GM12872 (cell line): ENCODE measurements at regions not wholly inside any gene's neighbourhood (a gene's known extent, or its start where the extent isn't known, plus 50 kb on each side); places are given as distances from the start of the nearest gene placed in this dataset.

ENCODE experiments used
- CTCF ChIP-seq: IDR thresholded peaks from 3 replicates; pipeline ENCODE4 v1.5.1; 2011; ENCODE audit warnings: low read depth, mild to moderate bottlenecking, low read length, moderate library complexity; ENCODE audit not compliant: insufficient read depth

DNA sequence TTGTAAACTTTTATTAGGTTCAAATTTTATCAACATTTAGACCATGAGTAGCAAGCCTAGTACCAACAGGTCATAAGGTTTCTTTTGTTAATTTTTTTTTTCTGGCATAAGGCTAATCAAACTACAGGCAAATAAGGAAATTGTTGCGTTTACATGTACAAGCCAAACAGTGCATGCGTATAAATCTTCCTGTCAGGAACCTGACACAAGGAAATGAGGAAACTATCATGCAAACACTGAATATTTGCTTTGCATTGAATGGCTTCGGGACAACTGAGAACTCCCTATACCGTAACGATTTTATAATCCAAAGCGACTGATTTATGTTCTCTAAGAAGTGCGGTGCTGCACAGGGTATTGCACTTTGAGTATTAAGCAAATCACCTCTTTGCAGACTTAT, 133.0 kb upstream of the TRPC4 start:
- TF ChIP-seq CTCF = no peak

DNA sequence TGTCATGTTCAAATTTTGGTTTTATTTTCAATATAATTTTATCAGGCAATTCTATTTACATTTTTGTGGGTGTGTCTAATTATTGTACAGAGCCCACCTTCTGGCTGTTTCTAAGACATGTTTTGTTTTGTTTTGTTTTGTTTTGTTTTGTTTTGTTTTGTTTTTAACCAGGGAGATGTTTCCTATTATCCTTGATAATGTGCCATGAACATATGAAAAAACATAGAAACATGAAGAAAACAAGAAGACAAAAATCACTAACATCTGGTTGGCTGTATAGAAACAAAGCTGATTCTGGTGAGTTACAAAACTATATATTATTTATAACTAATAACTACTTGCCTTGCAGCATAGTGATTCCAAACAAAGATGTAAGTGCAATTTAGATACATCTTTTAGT, 128.1 kb upstream of the TRPC4 start:
- TF ChIP-seq CTCF = no peak

DNA sequence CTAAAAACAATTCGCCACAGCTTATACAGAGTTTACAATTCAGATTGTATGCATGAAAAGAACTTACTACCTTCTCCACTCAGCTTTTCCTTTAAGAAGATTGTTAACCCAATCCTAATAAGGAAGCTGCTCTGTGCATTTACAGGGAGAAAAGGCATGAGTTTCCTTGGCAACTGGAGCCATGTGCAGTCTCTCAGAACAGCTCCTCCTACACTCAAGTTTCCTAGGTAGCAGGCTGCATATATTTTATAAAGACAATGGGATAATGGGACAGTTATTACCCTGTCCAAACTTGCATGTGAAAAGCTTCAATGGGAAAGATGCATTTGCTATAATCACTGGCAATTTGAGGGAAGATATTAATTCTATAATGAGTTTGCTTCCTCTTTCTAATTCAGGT, 125.5 kb upstream of the TRPC4 start:
- TF ChIP-seq CTCF = no peak

DNA sequence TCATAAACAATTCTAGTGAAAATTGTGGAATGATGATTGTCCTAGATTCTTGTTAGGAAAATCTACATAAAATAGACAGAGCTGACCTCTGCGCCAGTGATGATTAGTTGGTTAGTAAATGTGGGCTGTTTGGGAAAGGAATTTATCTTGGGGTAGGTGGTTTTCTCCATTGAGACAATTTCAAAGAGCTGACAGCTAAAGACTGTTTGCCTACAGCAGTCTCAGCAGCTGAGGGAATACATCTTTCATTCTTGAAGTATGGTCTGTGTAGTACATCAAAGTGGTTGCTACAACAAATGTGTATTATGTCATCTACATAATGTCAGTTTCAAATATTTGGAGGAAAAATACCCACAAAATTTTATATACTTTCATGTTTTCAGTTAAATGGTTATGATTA, 117.2 kb upstream of the TRPC4 start:
- no peak for TF ChIP-seq CTCF

DNA sequence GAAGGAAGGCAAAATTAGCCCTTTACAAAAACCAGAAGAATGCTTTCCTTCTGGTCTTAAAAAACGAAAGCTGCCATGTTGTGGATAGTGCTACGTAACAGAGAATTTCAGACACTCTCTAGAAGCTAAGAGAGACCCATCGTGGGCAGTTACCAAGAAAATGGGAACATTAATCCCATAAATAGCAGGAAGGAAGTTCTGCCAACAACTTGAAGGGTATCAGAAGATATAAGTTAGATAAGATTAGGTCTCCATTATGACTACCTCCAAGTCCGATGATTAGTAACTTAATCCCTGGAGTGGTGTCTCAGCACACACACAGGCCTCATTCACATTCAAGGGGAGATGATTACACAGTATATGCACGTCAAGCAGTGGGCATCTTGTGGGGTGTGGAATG, 115.7 kb upstream of the TRPC4 start:
- TF ChIP-seq CTCF = no peak

DNA sequence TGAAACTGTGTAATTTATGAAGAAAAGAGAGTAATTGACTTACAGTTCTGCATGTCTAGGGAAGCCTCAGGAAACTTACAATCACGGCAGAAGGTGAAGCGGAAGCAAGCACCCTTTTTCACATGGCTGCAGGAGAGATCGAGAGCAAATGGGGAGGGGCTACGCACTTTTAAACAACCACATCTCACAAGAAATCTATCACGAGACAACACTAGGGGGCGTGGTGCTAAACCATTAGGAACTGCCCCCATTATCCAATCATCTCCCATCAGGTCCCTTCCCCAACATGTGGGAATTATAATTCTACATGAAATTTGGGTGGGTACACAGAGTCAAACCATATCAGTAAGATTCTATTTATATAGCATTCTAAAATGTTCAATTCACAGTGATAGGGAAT, 114.8 kb upstream of the TRPC4 start:
- TF ChIP-seq CTCF = peak; percentile 26; the same call in 1 of the 3 replicates

GRCh38 chr13:37981932-37982331, 112.4 kb upstream of the TRPC4 start:
- no peak for TF ChIP-seq CTCF

GRCh38 chr13:37978680-37979079, 109.1 kb upstream of the TRPC4 start:
- no peak for TF ChIP-seq CTCF
